KMS-11 (cell line): ENCODE measurements at regions not wholly inside any gene's neighbourhood (a gene's known extent, or its start where the extent isn't known, plus 50 kb on each side); places are given as distances from the start of the nearest gene placed in this dataset.

Experiments used
- H2AFZ ChIP-seq: fragments of 200-600 bp; sonication (generic); 2 replicates; pipeline ENCODE4 v1.6.1; 2016; ENCODE audit warnings: antibody characterized with exemption, mixed run types, low read depth
- H3K27ac ChIP-seq: fragments of 200-600 bp; sonication (generic); 2 replicates; pipeline ENCODE4 v1.6.1; 2016; ENCODE audit warnings: mild to moderate bottlenecking, mixed run types
- H3K27me3 ChIP-seq: fragments of 200-600 bp; sonication (generic); 2 replicates; pipeline ENCODE4 v1.6.1; 2017; ENCODE audit warnings: mild to moderate bottlenecking, low read depth, mixed run types, moderate library complexity; ENCODE audit not compliant: insufficient read depth
- H3K36me3 ChIP-seq: fragments of 200-600 bp; sonication (generic); 2 replicates; pipeline ENCODE4 v1.6.1; 2017; ENCODE audit warnings: mild to moderate bottlenecking, mixed run types; ENCODE audit not compliant: insufficient read depth
- H3K4me1 ChIP-seq: fragments of 200-600 bp; sonication (generic); 2 replicates; pipeline ENCODE4 v1.6.1; 2016; ENCODE audit warnings: mild to moderate bottlenecking, low read depth, mixed run types; ENCODE audit not compliant: poor library complexity, severe bottlenecking
- H3K4me2 ChIP-seq: fragments of 200-600 bp; sonication (generic); 2 replicates; pipeline ENCODE4 v1.7.0; 2016; ENCODE audit warnings: mild to moderate bottlenecking, mixed run types
- H3K4me3 ChIP-seq: fragments of 200-600 bp; sonication (generic); IDR thresholded peaks from 2 replicates; pipeline ENCODE4 v1.6.1; 2017; ENCODE audit warnings: low read depth, low read length, mixed read lengths; ENCODE audit not compliant: insufficient read depth
- H3K79me2 ChIP-seq: fragments of 200-600 bp; sonication (generic); 2 replicates; pipeline ENCODE4 v1.6.1; 2016; ENCODE audit warnings: low read depth, mixed run types; ENCODE audit not compliant: insufficient read depth
- H3K9ac ChIP-seq: fragments of 200-600 bp; sonication (generic); 2 replicates; pipeline ENCODE4 v1.6.1; 2016; ENCODE audit warnings: mild to moderate bottlenecking, mixed run types
- H4K20me1 ChIP-seq: fragments of 200-600 bp; sonication (generic); 2 replicates; pipeline ENCODE4 v1.6.1; 2016; ENCODE audit warnings: mild to moderate bottlenecking, mixed run types; ENCODE audit not compliant: insufficient read depth
- CTCF ChIP-seq: fragments of 200-600 bp; sonication (generic); conservative IDR thresholded peaks from 2 replicates; pipeline ENCODE4 v1.6.1; 2017; ENCODE audit warnings: low read depth, mild to moderate bottlenecking, antibody characterized with exemption, low read length, moderate library complexity, mixed read lengths

DNA sequence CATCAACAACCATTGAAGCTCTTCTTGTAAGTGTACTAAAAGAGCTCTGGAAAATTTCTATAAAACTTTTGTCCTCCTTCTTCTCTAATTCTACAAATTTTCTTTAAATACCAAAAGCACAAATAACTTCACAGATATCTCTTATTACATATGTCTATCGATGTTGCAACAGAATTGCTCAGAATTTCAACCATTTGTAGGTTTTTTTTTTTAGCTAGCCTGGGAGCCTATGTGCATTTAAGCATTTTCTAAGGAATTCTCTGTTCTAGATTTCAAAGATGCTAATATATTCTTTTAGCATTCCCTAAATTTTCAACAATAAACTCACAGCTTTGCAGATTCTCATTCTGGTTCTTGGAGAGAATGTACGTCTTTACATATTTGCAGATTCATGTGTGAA is 774.3 kb upstream of the NR2F2 start:
- no peak overlapping the region for H3K9ac ChIP-seq
- H3K27ac ChIP-seq: no peak overlapping the region
- H3K4me2 ChIP-seq: no peak overlapping the region
- no peak overlapping the region for H2AFZ ChIP-seq
- H3K4me1 ChIP-seq: no peaks in the 10 kb centered on the region
- H3K27me3 ChIP-seq: no peaks in the 10 kb centered on the region
- H3K4me3 ChIP-seq: no peak overlapping the region
- H3K79me2 ChIP-seq: no peaks in the 10 kb centered on the region
- no peak for TF ChIP-seq CTCF
- H3K36me3 ChIP-seq: no peaks in the 10 kb centered on the region
- no peaks in the 10 kb centered on the region for H4K20me1 ChIP-seq

GRCh38 chr15:95556866-95557225 is 773.7 kb upstream of the NR2F2 start:
- H4K20me1 ChIP-seq: no peaks in the 10 kb centered on the region
- no peaks in the 10 kb centered on the region for H3K4me1 ChIP-seq
- H3K27me3 ChIP-seq: no peaks in the 10 kb centered on the region
- H3K4me2 ChIP-seq: no peak overlapping the region
- no peaks in the 10 kb centered on the region for H3K36me3 ChIP-seq
- H3K4me3 ChIP-seq: no peak overlapping the region
- no peak overlapping the region for H2AFZ ChIP-seq
- H3K79me2 ChIP-seq: no peaks in the 10 kb centered on the region
- no peak overlapping the region for H3K9ac ChIP-seq
- no peak for TF ChIP-seq CTCF
- H3K27ac ChIP-seq: no peak overlapping the region

GRCh38 chr15:95557226-95558046 is 773.1 kb upstream of the NR2F2 start:
- Histone ChIP-seq H2AFZ (no peak overlapping the region), H4K20me1 (no peaks in the 10 kb centered on the region), H3K4me2 (no peak overlapping the region), H3K9ac (no peak overlapping the region), H3K4me3 (no peak overlapping the region), H3K79me2 (no peaks in the 10 kb centered on the region), H3K27me3 (no peaks in the 10 kb centered on the region), H3K36me3 (no peaks in the 10 kb centered on the region), H3K27ac (no peak overlapping the region), H3K4me1 (no peaks in the 10 kb centered on the region)
- no peak for TF ChIP-seq CTCF

- no peak for TF ChIP-seq CTCF
- Histone ChIP-seq H3K36me3 (no peaks in the 10 kb centered on the region), H3K4me1 (no peaks in the 10 kb centered on the region), H3K9ac (no peak overlapping the region), H3K4me3 (no peak overlapping the region), H4K20me1 (no peaks in the 10 kb centered on the region), H3K27ac (no peak overlapping the region), H3K79me2 (no peaks in the 10 kb centered on the region), H2AFZ (no peak overlapping the region), H3K4me2 (no peak overlapping the region), H3K27me3 (no peaks in the 10 kb centered on the region)
These were observed 772.4 kb upstream of the NR2F2 start for GRCh38 chr15:95558131-95558530.
